GM19035 (cell line): ENCODE measurements at regions not wholly inside any gene's neighbourhood (a gene's known extent, or its start where the extent isn't known, plus 50 kb on each side); places are given as distances from the start of the nearest gene placed in this dataset.

Experiments
- ATAC-seq: cut with Tn5 transposase; IDR thresholded peaks from one replicate; pipeline ENCODE4 v1.9.1; 2021; ENCODE audit not compliant: unreplicated experiment

DNA sequence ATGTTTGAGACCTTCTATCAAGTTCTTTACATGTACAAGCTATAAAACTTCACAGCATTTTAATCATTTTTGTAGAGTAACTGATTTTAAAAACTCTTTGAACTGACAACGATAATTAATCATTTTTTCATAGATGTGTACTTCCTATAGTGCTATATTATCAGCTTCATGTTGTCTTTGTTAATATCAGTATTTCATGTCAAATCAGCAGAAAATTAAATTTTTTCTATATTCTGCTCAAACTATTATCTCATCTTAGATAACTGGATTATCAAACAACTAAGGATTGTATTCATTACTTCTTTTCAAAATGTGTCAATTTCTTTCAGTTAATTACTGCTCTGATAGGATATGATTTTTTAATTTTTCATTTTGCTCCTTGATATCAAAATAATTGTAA lies 214.6 kb upstream of the RGS18 start:
- ATAC-seq, result no peak

DNA sequence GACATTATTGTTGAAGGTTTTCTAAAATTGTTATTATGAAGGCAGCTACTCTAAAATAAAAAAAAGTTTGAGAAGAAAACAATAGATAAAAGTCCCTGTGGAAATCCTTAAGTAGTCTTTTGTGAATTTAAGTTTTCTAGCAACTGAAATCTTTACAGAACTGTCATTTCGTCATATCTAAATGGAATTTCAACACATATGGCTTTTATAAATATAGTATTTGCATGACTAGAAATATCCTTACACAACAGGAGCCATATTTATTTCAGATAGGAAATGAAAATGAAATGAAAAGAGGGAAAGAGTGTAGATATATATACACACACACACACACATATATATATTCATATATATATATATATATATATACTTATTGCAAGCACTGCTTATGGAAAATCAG lies 204.7 kb upstream of the RGS18 start:
- no peak for ATAC-seq

DNA sequence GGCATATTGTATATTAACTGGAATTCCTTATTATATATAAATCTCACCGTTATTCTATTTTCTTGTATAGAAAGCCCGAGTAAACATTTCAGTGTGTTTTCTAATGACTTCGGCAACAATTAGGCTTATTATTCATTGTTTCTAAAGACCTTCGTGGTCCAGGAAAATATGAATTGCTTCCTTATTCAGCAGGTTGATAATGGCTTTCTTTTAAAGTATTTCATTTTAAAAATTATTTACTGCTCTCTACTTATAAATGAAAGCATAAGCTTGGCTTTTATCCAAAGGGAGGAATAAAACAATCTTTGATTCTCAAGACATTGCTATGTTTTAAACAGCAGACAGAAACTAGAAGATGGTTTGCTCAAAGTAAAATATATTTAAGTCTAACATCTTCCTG lies 198.4 kb upstream of the RGS18 start:
- no peak for ATAC-seq

DNA sequence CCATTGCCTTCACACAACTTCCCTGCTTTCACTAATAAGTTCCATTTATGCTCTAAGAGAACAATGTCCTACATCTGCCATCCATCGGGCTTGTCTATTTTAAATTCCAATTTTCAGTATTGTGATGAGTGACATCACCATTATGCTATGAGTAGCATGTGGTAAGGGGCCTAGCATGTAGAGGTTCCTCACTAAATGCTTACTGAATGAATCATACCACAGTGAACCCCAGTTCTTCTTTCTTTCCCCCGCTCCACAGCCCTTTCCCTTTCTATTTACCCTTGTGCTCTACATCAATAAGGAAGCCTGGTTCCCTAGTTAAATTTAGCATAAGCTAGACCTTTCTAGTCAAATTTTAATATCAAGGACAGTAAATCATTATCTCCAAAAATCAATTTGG lies 195.0 kb upstream of the RGS18 start:
- no peak for ATAC-seq

DNA sequence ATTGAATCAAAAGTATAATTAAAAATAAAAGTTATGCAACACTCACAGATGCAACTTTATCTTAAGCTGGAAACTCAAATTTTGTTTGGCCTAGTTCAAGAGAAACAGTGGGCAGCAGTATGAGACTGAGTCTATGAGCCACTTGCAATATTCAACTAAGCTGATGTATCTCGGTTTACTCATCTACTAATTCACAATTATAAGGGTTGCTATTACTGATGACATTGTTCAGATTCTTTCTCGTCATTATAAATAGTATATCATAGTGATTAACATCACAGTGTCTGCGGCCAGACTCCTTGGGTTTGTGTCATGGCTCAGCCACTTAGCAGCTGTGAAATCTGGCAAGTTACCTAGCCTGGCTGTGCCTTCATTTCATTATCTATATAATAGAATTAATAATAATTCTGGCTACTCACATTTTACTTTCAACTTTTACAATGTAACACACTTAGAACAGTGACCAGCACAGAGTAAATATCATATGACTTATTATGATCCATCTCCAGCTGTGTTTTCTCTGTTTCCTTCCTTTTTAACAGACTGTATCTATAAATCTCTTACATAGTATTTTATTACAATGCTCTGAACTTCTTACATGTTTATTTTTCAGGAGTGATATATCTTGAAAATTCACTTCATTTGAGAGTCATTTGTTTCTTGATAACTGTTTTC lies 194.3 kb upstream of the RGS18 start:
- no peak for ATAC-seq

DNA sequence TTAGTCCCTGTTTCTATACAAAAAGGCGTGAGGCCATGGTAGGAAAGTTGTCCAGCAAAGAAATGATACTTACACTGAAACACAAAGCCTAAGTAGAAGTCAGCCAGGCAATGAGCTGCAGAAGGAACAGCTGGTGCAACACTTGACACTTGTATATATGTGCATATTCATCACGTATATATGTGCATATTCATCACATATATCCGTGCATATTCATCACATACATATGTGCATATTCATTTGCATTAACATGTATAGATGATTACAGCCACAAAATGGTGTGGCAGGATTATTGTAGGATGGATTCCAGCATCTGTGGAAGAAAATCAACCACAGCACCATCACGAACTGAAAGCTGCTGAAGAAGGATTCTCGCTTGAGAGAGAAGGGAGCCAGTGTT lies 189.0 kb upstream of the RGS18 start:
- ATAC-seq, result no peak

DNA sequence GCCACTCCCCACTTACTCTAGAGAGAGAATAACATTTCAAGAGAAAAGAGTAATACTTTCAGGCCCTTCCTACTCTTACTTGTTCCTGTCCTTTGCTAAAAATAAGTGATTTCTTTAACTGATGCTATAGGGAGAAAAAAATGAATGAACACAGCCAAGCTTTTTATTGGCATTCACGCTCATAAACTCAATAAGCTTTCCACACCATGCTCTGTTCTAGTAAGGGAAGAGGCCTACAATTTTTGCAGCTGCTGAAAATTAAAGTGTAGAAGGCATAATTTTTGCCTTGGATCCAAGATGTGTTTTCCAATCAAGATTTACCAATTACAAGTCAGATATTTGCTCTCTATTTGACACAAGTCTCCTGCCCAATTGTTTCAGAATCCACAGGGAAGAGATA lies 188.1 kb upstream of the RGS18 start:
- no peak for ATAC-seq

DNA sequence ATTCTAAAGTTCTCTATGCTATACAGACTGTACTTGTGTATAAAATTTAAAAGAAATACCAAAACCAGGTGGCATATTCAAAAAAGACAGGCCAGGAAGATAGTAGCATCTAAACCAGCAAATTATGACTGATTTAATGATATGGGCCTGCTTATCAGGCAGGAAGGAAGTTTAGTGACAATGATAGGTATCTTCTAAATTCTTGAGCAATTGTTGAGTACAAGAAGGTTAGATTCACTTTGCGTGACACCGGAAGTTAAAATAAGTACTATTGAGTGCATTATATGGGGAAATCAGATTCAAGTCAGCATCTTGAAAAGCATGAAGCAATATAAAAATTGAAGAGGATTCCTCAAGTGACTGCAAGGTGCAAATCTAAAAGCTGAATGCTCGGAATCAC lies 186.8 kb upstream of the RGS18 start:
- no peak for ATAC-seq

DNA sequence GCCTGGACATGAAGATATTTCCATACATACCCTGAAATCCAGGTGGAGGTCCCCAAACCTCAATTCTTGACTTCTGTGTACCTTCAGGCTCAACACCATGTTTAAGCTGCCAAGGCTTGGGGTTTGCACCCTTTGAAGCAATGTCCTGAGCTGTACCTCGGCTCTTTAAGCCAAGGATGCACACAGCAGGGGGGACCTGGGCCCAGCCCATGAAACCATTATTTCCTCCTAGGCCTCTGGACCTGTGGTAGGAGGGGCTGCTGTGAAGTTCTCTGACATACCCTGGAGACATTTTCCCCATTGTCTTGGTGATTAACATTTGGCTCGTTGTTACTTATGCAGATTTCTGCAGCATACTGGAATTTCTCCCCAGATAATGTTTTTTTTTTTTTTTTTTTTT lies 184.3 kb upstream of the RGS18 start:
- no peak for ATAC-seq

DNA sequence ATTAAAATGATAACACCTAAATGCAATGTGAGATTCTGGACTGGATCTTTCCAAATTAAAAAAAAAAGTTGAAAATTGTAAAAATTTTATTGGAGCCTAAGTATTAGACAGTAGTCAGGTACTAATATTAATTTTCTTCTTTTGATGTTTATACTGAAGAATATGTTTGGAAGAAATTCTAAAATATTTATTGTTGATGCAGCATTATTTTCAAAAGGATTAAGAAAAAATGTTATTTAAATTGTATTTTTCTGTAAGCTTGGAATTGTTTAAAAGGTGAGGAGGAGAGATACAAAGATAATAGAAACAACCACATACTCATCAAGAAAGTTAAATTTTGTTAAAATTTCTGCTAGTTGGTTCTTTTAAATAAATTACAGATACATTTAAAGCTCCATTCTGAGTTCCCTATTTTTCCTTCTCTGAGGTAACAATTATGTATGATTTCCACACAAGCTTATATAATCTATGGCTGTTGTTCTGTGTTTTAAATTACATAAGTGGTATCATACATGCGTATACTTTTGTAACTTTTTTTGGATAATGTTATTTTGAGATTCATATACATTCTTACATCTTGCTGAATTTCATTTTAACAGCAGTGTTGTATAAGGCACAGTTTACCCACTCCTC lies 180.3 kb upstream of the RGS18 start:
- no peak for ATAC-seq

DNA sequence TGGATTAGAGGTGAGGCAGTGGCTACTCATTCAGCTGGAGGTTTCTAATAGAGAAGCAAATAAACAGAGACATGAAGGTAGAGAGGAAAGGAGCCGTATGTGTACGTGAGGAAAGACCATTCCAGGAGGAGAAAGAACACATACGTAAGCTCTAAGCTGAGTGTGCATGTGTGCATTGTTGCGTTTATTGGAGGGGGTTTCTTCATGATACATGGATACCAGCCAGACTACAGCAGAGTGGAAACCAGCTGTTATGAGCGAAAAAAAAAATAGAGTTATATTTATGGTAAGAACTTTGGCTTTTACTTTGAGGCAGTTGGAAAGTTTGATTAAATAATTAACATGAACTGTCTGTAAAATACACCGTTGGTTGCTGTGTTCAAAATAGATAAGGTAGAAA lies 173.4 kb upstream of the RGS18 start:
- no peak for ATAC-seq

DNA sequence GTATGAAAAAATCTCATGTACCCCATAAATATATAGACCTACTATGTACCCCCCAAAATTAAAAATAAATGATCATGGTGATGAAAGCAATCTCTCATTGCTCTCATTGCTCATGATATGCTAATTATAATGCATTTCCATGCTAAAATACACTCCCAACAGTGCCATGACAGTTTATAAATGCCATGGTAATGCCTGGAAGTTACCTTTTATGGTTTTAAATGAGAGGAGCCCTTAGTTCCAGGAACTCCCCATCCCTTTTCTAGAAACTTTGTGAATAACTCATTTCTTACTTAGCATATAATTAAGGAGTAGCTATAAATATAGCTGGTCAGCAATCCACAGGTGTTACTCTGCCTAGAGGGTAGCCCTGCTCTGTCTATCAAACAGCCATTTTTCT lies 166.1 kb upstream of the RGS18 start:
- ATAC-seq, result no peak

DNA sequence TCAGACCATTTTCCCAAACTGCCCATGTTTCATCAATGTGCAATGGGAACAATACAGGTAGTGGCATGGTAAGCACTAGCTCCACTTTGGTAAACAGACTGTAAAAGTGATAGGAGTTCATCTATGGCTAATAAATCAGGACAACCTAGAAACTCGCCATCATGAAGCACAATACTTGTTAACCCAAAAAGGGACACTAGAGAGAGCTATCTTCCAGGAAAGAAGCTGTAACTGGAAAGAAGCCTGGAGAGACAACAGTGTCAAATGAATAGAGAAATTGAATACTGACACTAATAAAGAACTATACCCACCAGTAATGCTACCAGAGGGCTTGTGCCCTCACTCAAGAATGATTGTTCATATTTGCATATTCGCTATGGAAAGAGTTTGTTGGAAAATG lies 164.7 kb upstream of the RGS18 start:
- ATAC-seq, result no peak

DNA sequence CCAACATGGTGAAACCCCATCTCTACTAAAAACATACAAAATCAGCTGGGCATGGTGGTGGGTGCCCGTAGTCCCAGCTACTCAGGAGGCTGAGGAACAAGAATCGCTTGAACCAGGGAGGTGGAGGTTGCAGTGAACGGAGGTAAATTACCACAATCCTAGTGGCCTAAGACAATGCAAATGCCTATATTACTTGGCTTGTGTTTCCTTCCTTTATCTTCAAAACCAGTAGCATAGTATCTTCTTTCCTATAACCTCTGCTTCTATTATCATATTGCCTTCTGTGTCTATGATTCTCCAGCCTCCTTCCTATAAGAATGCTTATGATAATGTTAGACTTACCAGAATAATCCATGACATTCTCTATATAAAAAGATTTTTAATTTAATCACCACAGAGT lies 156.2 kb upstream of the RGS18 start:
- ATAC-seq, result no peak

DNA sequence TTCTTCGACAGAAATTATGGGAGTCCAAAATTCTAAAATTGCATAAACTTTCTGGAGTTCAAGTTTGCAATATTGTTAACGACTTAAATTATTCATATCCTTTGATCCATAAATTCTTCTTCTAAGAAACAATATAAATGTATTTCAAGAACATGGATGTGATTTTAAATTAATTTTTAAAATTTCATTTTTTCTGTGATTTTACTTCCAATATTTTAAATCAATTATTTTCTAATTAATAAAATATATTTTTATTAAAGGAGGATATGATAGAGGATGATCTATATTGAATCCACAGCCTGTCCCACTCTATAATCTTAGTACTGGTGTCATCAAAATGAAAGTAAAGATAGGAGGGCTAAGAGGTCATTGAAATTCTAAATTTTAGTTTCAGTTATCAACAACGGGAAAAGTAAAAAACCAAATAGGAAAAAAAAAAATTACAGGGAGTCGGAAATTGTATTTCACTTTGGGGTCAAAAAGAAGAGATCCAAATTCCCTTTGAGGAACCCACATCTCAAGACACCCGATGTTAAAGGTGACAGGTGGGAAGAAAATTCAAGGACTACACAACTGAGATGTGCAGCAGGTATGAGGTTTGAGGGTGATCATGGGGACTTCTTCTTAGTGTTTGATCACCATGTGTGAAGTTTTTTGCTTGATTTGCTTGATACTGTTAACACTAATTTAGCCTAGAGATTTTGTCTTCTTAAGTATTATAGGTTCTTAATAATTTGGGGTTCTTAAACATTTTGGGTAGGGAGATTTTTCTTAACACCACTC lies 154.8 kb upstream of the RGS18 start:
- ATAC-seq, result no peak

DNA sequence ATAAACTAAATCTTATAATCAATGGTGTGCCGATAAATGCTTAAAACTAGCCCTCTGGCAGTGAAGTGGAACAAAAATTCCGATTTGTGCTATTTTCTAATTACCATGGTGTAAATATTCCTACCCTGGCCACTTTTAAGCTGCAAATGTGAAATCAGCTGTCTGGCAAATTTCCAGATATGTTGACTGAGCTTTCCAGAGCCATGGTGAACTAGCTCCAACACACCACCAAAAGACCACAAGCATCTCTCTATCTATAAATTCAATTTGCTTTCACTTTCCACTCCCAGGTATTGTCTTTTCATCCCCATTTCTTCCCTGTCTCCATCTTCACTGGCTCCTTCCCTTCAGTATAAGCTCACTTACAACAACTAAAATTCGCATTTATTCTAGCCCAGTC lies 152.3 kb upstream of the RGS18 start:
- no peak for ATAC-seq

DNA sequence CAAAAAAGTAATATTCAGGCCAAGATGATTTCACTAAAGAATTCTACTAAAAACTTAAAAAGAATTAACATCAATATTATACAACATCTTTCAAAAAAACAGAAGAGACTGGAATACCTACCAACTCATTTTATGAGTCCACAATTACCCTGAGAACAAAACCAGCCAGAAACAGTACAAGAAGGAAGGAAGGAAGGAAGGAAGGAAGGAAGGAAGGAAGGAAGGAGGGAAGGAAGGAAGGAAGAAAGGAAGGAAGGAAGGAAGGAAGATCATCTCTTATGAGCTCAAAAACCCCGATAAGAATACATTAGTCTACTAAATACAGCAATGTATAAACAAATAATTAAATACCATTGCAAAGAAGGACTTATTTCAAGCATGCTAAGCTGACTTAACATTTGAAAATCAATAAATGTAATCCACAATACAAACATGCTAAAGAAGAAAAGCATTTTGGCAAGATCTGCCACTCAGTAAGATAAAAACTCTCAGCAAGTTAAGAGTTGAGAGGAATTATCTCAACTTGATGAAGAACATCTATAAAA lies 149.9 kb upstream of the RGS18 start:
- ATAC-seq, result no peak

DNA sequence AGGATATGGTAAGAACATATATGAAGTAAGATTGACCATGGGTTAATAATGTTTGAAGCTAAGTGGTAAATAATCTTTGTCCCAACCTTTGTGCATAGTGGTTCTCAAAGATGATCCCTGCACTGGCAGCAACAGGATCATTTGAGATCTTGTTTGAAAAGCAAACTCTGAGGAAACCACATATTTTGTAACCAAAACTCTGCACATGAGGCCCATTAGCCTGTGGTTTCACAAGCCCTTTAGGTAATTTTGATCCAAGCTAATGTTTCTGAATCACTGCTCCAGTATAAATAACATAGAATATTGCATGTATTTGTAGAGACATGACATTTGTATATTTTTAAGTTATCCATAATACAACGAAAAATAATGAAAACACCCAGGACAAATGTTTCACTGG lies 147.9 kb upstream of the RGS18 start:
- no peak for ATAC-seq

DNA sequence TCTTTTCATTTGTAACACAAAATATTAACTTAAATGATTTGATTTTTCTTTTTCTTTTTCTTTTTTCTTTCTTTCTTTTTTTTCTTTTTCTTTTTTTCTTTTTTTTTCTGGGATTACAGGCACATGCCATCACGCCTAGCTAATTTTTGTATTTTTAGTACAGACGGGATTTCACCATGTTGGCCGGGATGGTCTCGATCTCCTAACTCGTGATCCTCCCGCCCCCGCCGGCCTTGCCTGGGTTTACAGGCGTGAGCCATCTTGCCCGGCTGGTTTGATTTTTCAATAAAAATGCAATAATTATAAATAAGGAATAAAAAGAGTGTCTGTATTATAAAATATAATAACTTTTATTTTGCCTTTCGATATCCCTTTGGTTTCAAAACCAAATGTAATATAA lies 146.7 kb upstream of the RGS18 start:
- no peak for ATAC-seq

DNA sequence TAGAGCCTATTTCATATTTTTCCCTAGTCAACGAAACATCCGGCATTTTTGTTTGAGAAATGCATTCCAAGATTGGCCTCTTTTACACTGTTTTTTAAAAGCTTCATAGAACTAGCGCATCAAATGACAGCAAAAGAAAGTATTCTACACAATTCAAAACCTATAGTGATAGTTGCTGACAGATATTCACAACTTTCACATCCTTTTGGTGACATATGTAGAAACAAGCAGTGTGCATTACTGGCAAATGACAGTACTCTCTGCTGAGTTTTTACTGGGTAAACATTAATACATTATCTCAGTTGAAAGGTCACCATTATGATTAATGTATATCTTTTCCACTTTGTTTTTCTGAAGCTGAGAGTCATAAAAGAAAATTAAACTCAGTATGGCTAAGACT lies 135.4 kb upstream of the RGS18 start:
- ATAC-seq, result no peak

DNA sequence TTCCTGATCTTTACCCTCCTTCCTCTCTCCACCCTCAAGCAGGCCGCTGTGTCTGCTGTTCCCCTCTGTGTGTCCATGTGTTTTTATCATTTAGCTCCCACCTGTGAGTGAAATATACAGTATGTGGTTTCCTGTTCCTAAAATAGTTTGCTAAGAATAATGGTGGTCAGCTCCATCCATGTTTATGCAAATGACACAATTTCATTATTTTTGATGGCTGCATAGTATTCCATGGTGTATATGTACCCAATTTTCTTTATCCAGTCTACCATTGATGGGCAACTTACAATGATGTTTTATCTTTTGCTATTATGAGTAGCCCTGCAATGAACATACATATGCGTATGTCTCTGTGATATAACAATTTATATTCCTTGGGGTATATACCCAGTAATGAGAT lies 133.4 kb upstream of the RGS18 start:
- ATAC-seq, result no peak

DNA sequence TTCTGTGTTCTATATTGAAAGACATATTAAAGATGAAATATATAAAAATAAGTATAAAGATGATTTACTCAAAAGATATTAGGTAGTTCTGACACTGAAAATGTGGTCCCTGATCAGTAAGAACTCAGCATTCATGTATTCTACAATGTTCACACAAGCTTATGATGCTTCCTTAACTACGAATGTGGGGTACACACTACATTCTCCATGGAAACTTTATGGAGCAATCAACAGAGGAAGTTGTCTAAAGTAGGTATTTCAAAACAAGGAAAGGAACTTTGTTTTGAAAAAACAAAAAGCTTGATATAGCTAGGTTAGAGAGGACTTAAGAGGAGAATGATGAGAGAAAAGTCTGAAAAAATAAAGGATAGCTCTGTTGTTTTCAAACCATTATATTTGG lies 119.7 kb upstream of the RGS18 start:
- ATAC-seq, result no peak
